NB4 (cell line): ENCODE measurements at regions not wholly inside any gene's neighbourhood (a gene's known extent, or its start where the extent isn't known, plus 50 kb on each side); places are given as distances from the start of the nearest gene placed in this dataset.

ENCODE experiments used
- DNase-seq: peaks from one replicate; pipeline ENCODE4 v3.0.0; 2010; ENCODE audit warnings: low read depth
- H3K4me3 ChIP-seq: one replicate; pipeline ENCODE4 v1.5.1; 2011; ENCODE audit warnings: mild to moderate bottlenecking, low read depth, low read length, moderate library complexity
- CTCF ChIP-seq: IDR thresholded peaks from one replicate; pipeline ENCODE4 v1.5.1; 2012; ENCODE audit warnings: low read depth, low read length
- MAX ChIP-seq: IDR thresholded peaks from 2 replicates; pipeline ENCODE4 v1.6.1; 2011; ENCODE audit warnings: low read depth, low read length
- MYC ChIP-seq: IDR thresholded peaks from 2 replicates; pipeline ENCODE4 v1.6.1; 2011; ENCODE audit warnings: low read depth, low read length
- POLR2A ChIP-seq: IDR thresholded peaks from 2 replicates; pipeline ENCODE4 v1.6.1; 2011; ENCODE audit warnings: mild to moderate bottlenecking; ENCODE audit not compliant: insufficient read length; ENCODE audit errors: extremely low read depth

GRCh38 chr4:106478152-106478551 lies 109.6 kb upstream of the GIMD1 start:
- no peak for DNase-seq
- TF ChIP-seq POLR2A (no peak), MAX (no peak), CTCF (no peak), MYC (no peak)
- no peak overlapping the region for H3K4me3 ChIP-seq

GRCh38 chr4:106476741-106477140 lies 108.2 kb upstream of the GIMD1 start:
- no peak for DNase-seq
- no peak overlapping the region for H3K4me3 ChIP-seq
- TF ChIP-seq MAX, result no peak
- TF ChIP-seq POLR2A, result no peak
- no peak for TF ChIP-seq MYC
- TF ChIP-seq CTCF, result no peak

- TF ChIP-seq POLR2A, result no peak
- no peak for TF ChIP-seq CTCF
- DNase-seq, result no peak
- H3K4me3 ChIP-seq, result no peak overlapping the region
These were observed 104.9 kb upstream of the GIMD1 start for GRCh38 chr4:106473515-106473914.

- no peak for DNase-seq
- H3K4me3 ChIP-seq, result no peak overlapping the region
- TF ChIP-seq CTCF (no peak), MYC (no peak), POLR2A (no peak), MAX (no peak)
These were observed 102.6 kb upstream of the GIMD1 start for GRCh38 chr4:106471151-106471550.

GRCh38 chr4:106463622-106464021 lies 95.0 kb upstream of the GIMD1 start:
- H3K4me3 ChIP-seq, result no peak overlapping the region
- TF ChIP-seq MYC, result no peak
- TF ChIP-seq CTCF, result no peak
- no peak for TF ChIP-seq MAX
- TF ChIP-seq POLR2A, result no peak
- no peak for DNase-seq

GRCh38 chr4:106454581-106454980 lies 86.0 kb upstream of the GIMD1 start:
- no peak for TF ChIP-seq MAX
- no peak for TF ChIP-seq MYC
- no peak for TF ChIP-seq POLR2A
- TF ChIP-seq CTCF, result no peak
- no peak overlapping the region for H3K4me3 ChIP-seq
- no peak for DNase-seq
